Endodermal cell (in vitro differentiated cells): ENCODE measurements at regions not wholly inside any gene's neighbourhood (a gene's known extent, or its start where the extent isn't known, plus 50 kb on each side); places are given as distances from the start of the nearest gene placed in this dataset.

Experiments used
- DNase-seq: peaks from one replicate; pipeline ENCODE4 v3.0.0-alpha.2; 2017
- H3K27ac ChIP-seq: 2 replicates; pipeline ENCODE4 v1.5.1; 2013; ENCODE audit warnings: mild to moderate bottlenecking, low read depth, low read length, moderate library complexity
- H3K27me3 ChIP-seq: 2 replicates; pipeline ENCODE4 v1.6.1; 2013; ENCODE audit warnings: mild to moderate bottlenecking, low read length, moderate library complexity; ENCODE audit not compliant: insufficient read depth, control insufficient read depth, poor library complexity, severe bottlenecking
- H3K36me3 ChIP-seq: 2 replicates; pipeline ENCODE4 v1.7.0; 2013; ENCODE audit warnings: mild to moderate bottlenecking, low read length, moderate library complexity; ENCODE audit not compliant: control insufficient read depth, insufficient read depth
- H3K4me1 ChIP-seq: one replicate; pipeline ENCODE4 v1.7.0; 2013; ENCODE audit warnings: low read length; ENCODE audit not compliant: control insufficient read depth, insufficient read depth
- H3K4me3 ChIP-seq: 2 replicates; pipeline ENCODE4 v1.5.1; 2013; ENCODE audit warnings: mild to moderate bottlenecking, low read length, moderate library complexity
- H3K9ac ChIP-seq: 2 replicates; pipeline ENCODE4 v1.6.1; 2013; ENCODE audit warnings: mild to moderate bottlenecking, low read length, moderate library complexity; ENCODE audit not compliant: poor library complexity, severe bottlenecking; ENCODE audit errors: extremely low read depth
- H3K9me3 ChIP-seq: 2 replicates; pipeline ENCODE4 v1.6.1; 2013; ENCODE audit warnings: mild to moderate bottlenecking, low read length, moderate library complexity; ENCODE audit not compliant: control insufficient read depth
- H3K27ac Mint-ChIP-seq: 2 replicates; pipeline ENCODE4 v1.8.0; 2020; ENCODE audit warnings: mixed read lengths
- H3K27me3 Mint-ChIP-seq: 2 replicates; pipeline ENCODE4 v1.8.0; 2021; ENCODE audit warnings: mild to moderate bottlenecking, mixed read lengths; ENCODE audit not compliant: insufficient read depth
- H3K36me3 Mint-ChIP-seq: 2 replicates; pipeline ENCODE4 v1.8.0; 2020; ENCODE audit warnings: low read depth, mixed read lengths
- H3K4me1 Mint-ChIP-seq: 2 replicates; pipeline ENCODE4 v1.8.0; 2020; ENCODE audit warnings: mixed read lengths
- H3K4me3 Mint-ChIP-seq: 2 replicates; pipeline ENCODE4 v1.8.0; 2020; ENCODE audit warnings: mild to moderate bottlenecking, moderate library complexity, mixed read lengths
- H3K9me3 Mint-ChIP-seq: 2 replicates; pipeline ENCODE4 v1.8.0; 2020; ENCODE audit warnings: mild to moderate bottlenecking, mixed read lengths
- WGBS, 2 experiments: methylation state at CpG; one replicate each; pipeline versions ENCODE4 v1.1.5 to v1.1.7; 2013; ENCODE audit warnings: missing lambda C conversion rate in 2 of 2, mixed read lengths in 1 of 2; ENCODE audit not compliant: insufficient coverage in 1 of 2, insufficient read length in 1 of 2; 5-methylcytosine and 5-hydroxymethylcytosine counted together
- TF ChIP-seq, protein P1 (sequence below): fragments of 200-600 bp; sonication (generic); conservative IDR thresholded peaks from 2 replicates; pipeline ENCODE4 v1.5.0; 2021; ENCODE audit warnings: antibody characterized with exemption, mild to moderate bottlenecking

- H3K27me3 Mint-ChIP-seq: no peaks in the 10 kb centered on the region
- H3K27ac Mint-ChIP-seq: no peak overlapping the region
- H3K27ac ChIP-seq: no peak overlapping the region
- H3K4me3 Mint-ChIP-seq: no peak overlapping the region
- no peaks in the 10 kb centered on the region for H3K27me3 ChIP-seq
- no peak overlapping the region for H3K9ac ChIP-seq
- H3K9me3 Mint-ChIP-seq: no peaks in the 10 kb centered on the region
- H3K4me1 Mint-ChIP-seq: no peaks in the 10 kb centered on the region
- no peak for DNase-seq
- WGBS, 2 experiments: 96 to 100% methylated on average over 1 to 2 of the region's 3 CpGs
- H3K36me3 ChIP-seq: no peaks in the 10 kb centered on the region
- H3K36me3 Mint-ChIP-seq: no peaks in the 10 kb centered on the region
- TF ChIP-seq, protein P1, sequence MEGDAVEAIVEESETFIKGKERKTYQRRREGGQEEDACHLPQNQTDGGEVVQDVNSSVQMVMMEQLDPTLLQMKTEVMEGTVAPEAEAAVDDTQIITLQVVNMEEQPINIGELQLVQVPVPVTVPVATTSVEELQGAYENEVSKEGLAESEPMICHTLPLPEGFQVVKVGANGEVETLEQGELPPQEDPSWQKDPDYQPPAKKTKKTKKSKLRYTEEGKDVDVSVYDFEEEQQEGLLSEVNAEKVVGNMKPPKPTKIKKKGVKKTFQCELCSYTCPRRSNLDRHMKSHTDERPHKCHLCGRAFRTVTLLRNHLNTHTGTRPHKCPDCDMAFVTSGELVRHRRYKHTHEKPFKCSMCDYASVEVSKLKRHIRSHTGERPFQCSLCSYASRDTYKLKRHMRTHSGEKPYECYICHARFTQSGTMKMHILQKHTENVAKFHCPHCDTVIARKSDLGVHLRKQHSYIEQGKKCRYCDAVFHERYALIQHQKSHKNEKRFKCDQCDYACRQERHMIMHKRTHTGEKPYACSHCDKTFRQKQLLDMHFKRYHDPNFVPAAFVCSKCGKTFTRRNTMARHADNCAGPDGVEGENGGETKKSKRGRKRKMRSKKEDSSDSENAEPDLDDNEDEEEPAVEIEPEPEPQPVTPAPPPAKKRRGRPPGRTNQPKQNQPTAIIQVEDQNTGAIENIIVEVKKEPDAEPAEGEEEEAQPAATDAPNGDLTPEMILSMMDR: no peak
- H3K4me1 ChIP-seq: no peaks in the 10 kb centered on the region
- H3K9me3 ChIP-seq: no peaks in the 10 kb centered on the region
- H3K4me3 ChIP-seq: no peak overlapping the region
These were observed 225.6 kb downstream of the MAP2K6 start for GRCh38 chr17:69640073-69640472.

- Mint-ChIP-seq H3K9me3 (no peaks in the 10 kb centered on the region), H3K27me3 (no peaks in the 10 kb centered on the region), H3K4me3 (no peak overlapping the region), H3K27ac (no peak overlapping the region), H3K36me3 (no peaks in the 10 kb centered on the region), H3K4me1 (no peaks in the 10 kb centered on the region)
- Histone ChIP-seq H3K4me3 (no peak overlapping the region), H3K9ac (no peak overlapping the region), H3K27me3 (no peaks in the 10 kb centered on the region), H3K27ac (no peak overlapping the region), H3K9me3 (no peaks in the 10 kb centered on the region), H3K4me1 (no peaks in the 10 kb centered on the region), H3K36me3 (no peaks in the 10 kb centered on the region)
- WGBS, 2 experiments: 86 to 100% methylated on average over 1 to 2 of the region's 2 CpGs
- DNase-seq: no peak
- TF ChIP-seq, protein P1: no peak
These were observed 229.2 kb downstream of the MAP2K6 start for GRCh38 chr17:69643686-69644085.

DNA sequence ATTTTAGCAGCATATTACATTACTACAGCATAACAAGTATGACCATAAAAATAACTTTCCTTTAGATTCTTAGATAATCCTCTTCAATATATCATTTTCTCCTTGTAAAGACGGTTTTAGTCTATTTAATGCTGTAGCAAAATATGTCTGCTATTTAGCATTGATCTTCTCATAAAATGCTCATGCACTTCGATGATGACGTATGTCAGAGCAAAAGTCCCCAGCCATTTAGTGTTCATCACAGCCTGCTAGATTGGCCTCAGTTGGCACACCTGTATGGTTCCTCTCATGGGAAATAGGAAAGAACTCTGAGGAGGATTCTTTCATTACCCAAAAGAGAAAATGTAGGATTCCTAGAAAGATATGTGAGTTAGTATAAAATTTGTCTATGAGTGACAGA lies 232.2 kb downstream of the MAP2K6 start:
- Mint-ChIP-seq H3K9me3 (no peaks in the 10 kb centered on the region), H3K36me3 (no peaks in the 10 kb centered on the region), H3K4me1 (no peaks in the 10 kb centered on the region), H3K27me3 (no peaks in the 10 kb centered on the region), H3K27ac (no peak overlapping the region), H3K4me3 (no peak overlapping the region)
- TF ChIP-seq, protein P1: no peak
- Histone ChIP-seq H3K36me3 (no peaks in the 10 kb centered on the region), H3K4me1 (no peaks in the 10 kb centered on the region), H3K27ac (no peak overlapping the region), H3K4me3 (no peak overlapping the region), H3K27me3 (no peaks in the 10 kb centered on the region), H3K9ac (no peak overlapping the region), H3K9me3 (no peaks in the 10 kb centered on the region)
- 84 to 86% methylated on average over 2 to 3 of the region's 3 CpGs for WGBS, 2 experiments
- DNase-seq: no peak
